Mesendoderm (in vitro differentiated cells): ENCODE measurements at regions not wholly inside any gene's neighbourhood (a gene's known extent, or its start where the extent isn't known, plus 50 kb on each side); places are given as distances from the start of the nearest gene placed in this dataset.

Source experiments
- DNase-seq: peaks from one replicate; pipeline ENCODE4 v3.0.0; 2013
- H2AK5ac ChIP-seq: 2 replicates; pipeline ENCODE4 v1.6.1; 2013; ENCODE audit warnings: low read length, inconsistent platforms
- H2BK120ac ChIP-seq: 2 replicates; pipeline ENCODE4 v1.6.1; 2013; ENCODE audit warnings: low read depth, mild to moderate bottlenecking, low read length, moderate library complexity, mixed read lengths
- H2BK15ac ChIP-seq: replicated peaks from 2 replicates; pipeline ENCODE4 v1.6.1; 2013; ENCODE audit warnings: low read depth, mild to moderate bottlenecking, moderate library complexity
- H2BK5ac ChIP-seq: 2 replicates; pipeline ENCODE4 v1.6.1; 2013; ENCODE audit warnings: low read length, inconsistent platforms
- H3K18ac ChIP-seq: 2 replicates; pipeline ENCODE4 v1.6.1; 2013; ENCODE audit warnings: mild to moderate bottlenecking, low read length, mixed read lengths
- H3K23ac ChIP-seq: one replicate; pipeline ENCODE4 v1.6.1; 2013; ENCODE audit warnings: low read length
- H3K27ac ChIP-seq: 2 replicates; pipeline ENCODE4 v1.5.1; 2013; ENCODE audit warnings: low read depth, mild to moderate bottlenecking, inconsistent platforms, low read length, moderate library complexity
- H3K27me3 ChIP-seq: 2 replicates; pipeline ENCODE4 v1.6.1; 2013; ENCODE audit warnings: low read length, control low read depth, mild to moderate bottlenecking, inconsistent platforms; ENCODE audit not compliant: insufficient read depth, poor library complexity
- H3K36me3 ChIP-seq: 2 replicates; pipeline ENCODE4 v1.6.1; 2013; ENCODE audit warnings: low read length, inconsistent platforms; ENCODE audit not compliant: control insufficient read depth, insufficient read depth
- H3K4ac ChIP-seq: one replicate; pipeline ENCODE4 v1.6.1; 2013; ENCODE audit warnings: low read depth, mild to moderate bottlenecking, low read length, moderate library complexity
- H3K4me1 ChIP-seq: 2 replicates; pipeline ENCODE4 v1.6.1; 2013; ENCODE audit warnings: low read depth, low read length, inconsistent platforms; ENCODE audit not compliant: control insufficient read depth
- H3K4me2 ChIP-seq: 2 replicates; pipeline ENCODE4 v1.6.1; 2013; ENCODE audit warnings: low read length
- H3K4me3 ChIP-seq: 2 replicates; pipeline ENCODE4 v1.5.1; 2013; ENCODE audit warnings: mild to moderate bottlenecking, low read length
- H3K56ac ChIP-seq: one replicate; pipeline ENCODE4 v1.6.1; 2013; ENCODE audit warnings: low read length
- H3K79me1 ChIP-seq: 2 replicates; pipeline ENCODE4 v1.6.1; 2013; ENCODE audit warnings: low read length, inconsistent platforms
- H3K79me2 ChIP-seq: 2 replicates; pipeline ENCODE4 v1.6.1; 2013; ENCODE audit warnings: mild to moderate bottlenecking, low read length; ENCODE audit not compliant: control insufficient read depth, insufficient read depth
- H3K9ac ChIP-seq: 2 replicates; pipeline ENCODE4 v1.6.1; 2013; ENCODE audit warnings: low read length, inconsistent platforms
- H4K5ac ChIP-seq: one replicate; pipeline ENCODE4 v1.6.1; 2013; ENCODE audit warnings: low read length
- H4K8ac ChIP-seq: one replicate; pipeline ENCODE4 v1.6.1; 2013; ENCODE audit warnings: low read depth, mild to moderate bottlenecking, control low read depth, low read length, moderate library complexity
- WGBS: extraction: QIAGEN DNeasy Blood & Tissue Kit; methylation state at CpG from one replicate; pipeline ENCODE4 v1.1.7; 2013; ENCODE audit warnings: low lambda C conversion rate, missing lambda C conversion rate; ENCODE audit not compliant: insufficient coverage; ENCODE audit errors: extremely low coverage; 5-methylcytosine and 5-hydroxymethylcytosine counted together

DNA sequence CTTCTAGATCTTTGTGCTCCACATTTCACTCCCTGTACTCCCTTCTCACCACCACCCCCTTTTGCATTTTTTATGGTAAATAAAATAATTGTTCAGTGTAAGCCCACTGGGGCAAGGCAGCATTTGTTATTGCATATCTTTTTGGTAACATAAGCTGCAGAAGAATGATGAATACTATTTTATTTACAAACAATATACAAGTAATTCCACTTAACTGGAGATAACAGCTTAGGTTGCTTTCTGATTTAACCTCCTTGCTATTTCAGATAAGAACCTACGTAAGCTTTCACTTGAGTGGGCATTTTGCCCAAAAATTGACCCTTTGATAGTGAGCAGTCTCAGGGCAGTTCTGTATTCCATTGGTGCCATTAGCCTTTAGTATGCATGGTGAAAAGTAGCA, 417.9 kb downstream of the SH3GL2 start:
- Histone ChIP-seq H3K4me2 (no peak overlapping the region), H2AK5ac (no peak overlapping the region), H3K9ac (no peak overlapping the region), H3K27ac (no peak overlapping the region), H3K23ac (no peak overlapping the region), H3K79me2 (no peaks in the 10 kb centered on the region), H4K5ac (no peak overlapping the region), H3K4me1 (no peaks in the 10 kb centered on the region), H3K79me1 (no peaks in the 10 kb centered on the region), H3K4ac (no peak overlapping the region), H4K8ac (no peak overlapping the region), H3K36me3 (no peaks in the 10 kb centered on the region), H3K56ac (no peak overlapping the region), H3K27me3 (no peaks in the 10 kb centered on the region), H3K18ac (no peak overlapping the region), H2BK5ac (no peak overlapping the region), H3K4me3 (no peak overlapping the region), H2BK120ac (no peak overlapping the region), H2BK15ac (no peak overlapping the region)
- no CpG with 5 or more reads among the region's 1 CpG for WGBS
- DNase-seq: no peak

DNA sequence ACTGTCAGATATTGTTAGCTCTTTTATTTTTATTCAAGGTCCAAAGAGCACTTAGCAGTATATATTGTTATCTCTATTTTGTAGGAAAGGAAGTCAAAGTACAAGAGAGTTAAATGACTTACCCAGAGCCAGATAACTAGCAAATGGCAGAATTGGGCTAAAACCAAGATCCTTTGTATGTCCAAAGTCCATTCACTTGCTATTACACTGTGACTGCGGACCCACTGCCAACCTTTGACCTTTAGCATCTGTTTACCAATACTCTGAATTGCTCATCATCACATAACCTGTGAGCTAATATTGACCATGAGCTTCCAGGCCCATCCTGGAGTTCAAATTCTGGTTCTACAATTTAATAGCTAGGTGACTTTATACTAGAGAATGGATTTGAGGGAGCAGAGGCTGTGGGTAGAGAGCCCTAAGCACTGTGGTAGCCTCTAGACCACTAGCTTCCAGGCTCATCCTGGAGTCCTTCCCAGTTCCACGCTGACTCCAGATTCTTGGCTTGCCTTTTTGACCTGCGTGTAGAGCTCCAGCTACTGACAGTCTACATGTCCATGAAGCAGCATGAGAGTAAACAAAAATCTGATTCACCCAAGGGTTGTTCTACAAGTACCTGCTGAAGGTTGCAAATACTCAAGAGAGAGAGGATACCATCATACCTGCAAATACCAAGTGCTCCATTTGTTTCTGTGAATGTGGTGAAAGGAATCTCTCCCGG, 424.0 kb downstream of the SH3GL2 start:
- no peak overlapping the region for H3K4me2 ChIP-seq
- H2BK5ac ChIP-seq: no peak overlapping the region
- no CpG with 5 or more reads among the region's 4 CpGs for WGBS
- H3K79me1 ChIP-seq: no peaks in the 10 kb centered on the region
- no peak overlapping the region for H3K4me3 ChIP-seq
- no peak overlapping the region for H4K8ac ChIP-seq
- no peak overlapping the region for H3K4ac ChIP-seq
- H2BK120ac ChIP-seq: no peak overlapping the region
- DNase-seq: no peak
- no peak overlapping the region for H3K56ac ChIP-seq
- H3K27ac ChIP-seq: no peak overlapping the region
- H2AK5ac ChIP-seq: no peak overlapping the region
- H3K23ac ChIP-seq: no peak overlapping the region
- no peaks in the 10 kb centered on the region for H3K36me3 ChIP-seq
- no peaks in the 10 kb centered on the region for H3K27me3 ChIP-seq
- no peak overlapping the region for H3K9ac ChIP-seq
- H2BK15ac ChIP-seq: no peak overlapping the region
- H3K18ac ChIP-seq: no peak overlapping the region
- H3K79me2 ChIP-seq: no peaks in the 10 kb centered on the region
- no peaks in the 10 kb centered on the region for H3K4me1 ChIP-seq
- H4K5ac ChIP-seq: no peak overlapping the region

DNA sequence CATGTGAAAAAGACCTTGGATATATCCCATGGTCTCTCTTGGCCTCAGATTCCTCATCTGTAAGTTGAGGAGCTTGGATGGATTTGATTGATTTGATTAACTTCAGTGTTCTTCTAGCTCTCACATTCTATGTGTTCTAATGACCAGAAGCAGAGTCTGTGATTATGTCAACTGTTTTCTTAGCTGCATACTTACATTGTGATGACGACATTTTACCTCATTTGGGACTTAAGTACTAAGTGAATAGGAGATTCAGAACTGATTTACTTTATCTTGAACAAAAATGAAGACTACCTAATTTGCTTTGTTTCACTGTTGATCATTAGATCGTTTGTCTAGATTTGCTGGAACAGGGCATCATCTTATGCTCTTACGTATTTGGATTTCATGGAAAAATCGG, 427.7 kb downstream of the SH3GL2 start:
- no peak overlapping the region for H3K4ac ChIP-seq
- H3K36me3 ChIP-seq: no peaks in the 10 kb centered on the region
- H3K79me2 ChIP-seq: no peaks in the 10 kb centered on the region
- no peak overlapping the region for H3K56ac ChIP-seq
- H2BK120ac ChIP-seq: no peak overlapping the region
- H3K4me1 ChIP-seq: no peaks in the 10 kb centered on the region
- no peak overlapping the region for H3K27ac ChIP-seq
- no peak overlapping the region for H3K4me2 ChIP-seq
- no CpG with 5 or more reads among the region's 4 CpGs for WGBS
- H2BK15ac ChIP-seq: no peak overlapping the region
- no peak overlapping the region for H3K23ac ChIP-seq
- H3K27me3 ChIP-seq: no peaks in the 10 kb centered on the region
- H2BK5ac ChIP-seq: no peak overlapping the region
- no peak overlapping the region for H3K4me3 ChIP-seq
- no peak overlapping the region for H3K18ac ChIP-seq
- no peak overlapping the region for H2AK5ac ChIP-seq
- no peak overlapping the region for H4K8ac ChIP-seq
- no peak overlapping the region for H4K5ac ChIP-seq
- no peaks in the 10 kb centered on the region for H3K79me1 ChIP-seq
- no peak for DNase-seq
- no peak overlapping the region for H3K9ac ChIP-seq

DNA sequence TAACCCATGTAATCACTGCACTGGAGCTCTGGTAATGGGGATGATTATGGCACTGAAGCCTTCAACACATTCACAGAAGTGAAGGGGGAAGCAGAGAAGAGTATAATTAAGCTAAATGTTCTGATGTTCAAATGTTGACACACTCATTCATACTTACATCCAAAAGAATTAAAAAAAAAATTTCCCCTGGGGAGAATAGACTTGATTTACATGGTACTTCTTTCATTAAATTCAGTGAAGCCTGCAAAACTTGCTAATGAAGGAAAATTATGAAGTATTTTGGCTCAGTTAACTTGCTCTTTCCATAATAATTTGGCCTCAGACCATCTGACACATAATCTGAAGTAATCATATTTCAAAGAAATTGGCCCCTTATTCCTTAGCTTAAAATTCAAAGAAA, 428.8 kb downstream of the SH3GL2 start:
- Histone ChIP-seq H3K36me3 (no peaks in the 10 kb centered on the region), H3K27ac (no peak overlapping the region), H4K5ac (no peak overlapping the region), H3K4me2 (no peak overlapping the region), H3K4ac (no peak overlapping the region), H3K23ac (no peak overlapping the region), H3K9ac (no peak overlapping the region), H3K4me1 (no peaks in the 10 kb centered on the region), H3K79me2 (no peaks in the 10 kb centered on the region), H4K8ac (no peak overlapping the region), H3K27me3 (no peaks in the 10 kb centered on the region), H3K4me3 (no peak overlapping the region), H2BK120ac (no peak overlapping the region), H2AK5ac (no peak overlapping the region), H2BK5ac (no peak overlapping the region), H3K79me1 (no peaks in the 10 kb centered on the region), H2BK15ac (no peak overlapping the region), H3K56ac (no peak overlapping the region), H3K18ac (no peak overlapping the region)
- DNase-seq: no peak

DNA sequence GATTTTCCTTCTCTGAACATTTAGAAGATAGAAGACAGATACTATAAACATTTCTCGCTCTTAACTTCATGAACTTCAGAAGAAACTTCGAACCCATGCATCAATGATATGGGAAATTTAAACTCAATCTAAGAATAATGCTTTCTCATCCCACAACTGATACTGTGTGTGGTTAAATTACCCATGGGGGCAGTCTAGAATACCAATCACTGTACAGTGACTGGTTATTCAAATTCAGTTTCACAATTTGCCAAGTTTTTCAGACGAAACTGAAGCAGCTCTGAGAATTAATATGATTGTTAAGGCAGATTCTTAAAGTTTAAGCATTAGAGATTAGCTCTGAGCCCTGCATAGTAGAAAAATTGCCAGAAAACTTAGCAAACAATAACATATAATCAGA, 431.0 kb downstream of the SH3GL2 start:
- Histone ChIP-seq H3K27ac (no peak overlapping the region), H2BK120ac (no peak overlapping the region), H3K79me1 (no peaks in the 10 kb centered on the region), H3K36me3 (no peaks in the 10 kb centered on the region), H4K8ac (no peak overlapping the region), H2AK5ac (no peak overlapping the region), H3K4me3 (no peak overlapping the region), H2BK15ac (no peak overlapping the region), H3K23ac (no peak overlapping the region), H3K56ac (no peak overlapping the region), H3K27me3 (no peaks in the 10 kb centered on the region), H2BK5ac (no peak overlapping the region), H3K79me2 (no peaks in the 10 kb centered on the region), H3K4me2 (no peak overlapping the region), H3K9ac (no peak overlapping the region), H4K5ac (no peak overlapping the region), H3K4ac (no peak overlapping the region), H3K4me1 (no peaks in the 10 kb centered on the region), H3K18ac (no peak overlapping the region)
- no CpG with 5 or more reads among the region's 3 CpGs for WGBS
- DNase-seq: no peak

DNA sequence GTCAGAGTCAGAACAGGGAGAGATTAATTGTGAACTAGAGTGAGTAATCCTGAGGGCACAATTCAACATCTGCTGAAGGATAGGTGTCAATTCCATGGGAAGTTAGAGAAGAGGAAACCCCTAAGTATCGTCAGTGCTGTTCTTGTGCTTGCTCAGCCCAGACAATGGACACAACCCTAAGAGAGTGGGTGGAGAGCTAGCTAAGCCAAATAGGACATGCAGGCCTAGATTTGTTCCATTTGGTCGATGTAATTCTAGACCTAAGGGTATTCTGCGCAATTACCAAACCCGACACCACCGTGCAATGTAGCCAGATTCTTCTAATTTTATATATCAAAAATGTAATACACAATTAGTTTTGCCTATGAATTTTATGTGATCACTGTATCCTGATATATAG, 431.6 kb downstream of the SH3GL2 start:
- Histone ChIP-seq H3K79me1 (no peaks in the 10 kb centered on the region), H3K4me3 (no peak overlapping the region), H2BK120ac (no peak overlapping the region), H2BK5ac (no peak overlapping the region), H3K4ac (no peak overlapping the region), H3K9ac (no peak overlapping the region), H4K8ac (no peak overlapping the region), H3K56ac (no peak overlapping the region), H3K27me3 (no peaks in the 10 kb centered on the region), H3K23ac (no peak overlapping the region), H3K36me3 (no peaks in the 10 kb centered on the region), H4K5ac (no peak overlapping the region), H3K27ac (no peak overlapping the region), H2BK15ac (no peak overlapping the region), H3K4me2 (no peak overlapping the region), H3K79me2 (no peaks in the 10 kb centered on the region), H3K18ac (no peak overlapping the region), H2AK5ac (no peak overlapping the region), H3K4me1 (no peaks in the 10 kb centered on the region)
- no CpG with 5 or more reads among the region's 5 CpGs for WGBS
- no peak for DNase-seq
